Astrocyte (in vitro differentiated cells and primary cell): ENCODE measurements at regions not wholly inside any gene's neighbourhood (a gene's known extent, or its start where the extent isn't known, plus 50 kb on each side); places are given as distances from the start of the nearest gene placed in this dataset.

Source experiments
- DNase-seq: peaks from one replicate; pipeline ENCODE4 v3.0.0-alpha.2; 2010; ENCODE audit warnings: low read depth
- FAIRE-seq: peaks from 2 replicates; lab custom pipeline; 2011; peaks lifted over from hg19 to GRCh38; lab: Jason Lieb, UNC
- H2AFZ ChIP-seq: 2 replicates; pipeline ENCODE4 v1.6.0; 2012; ENCODE audit warnings: low read depth, low read length, inconsistent platforms
- H3K27ac ChIP-seq: 2 replicates; pipeline ENCODE4 v1.5.1; 2011; ENCODE audit warnings: low read depth, low read length, inconsistent platforms
- H3K27me3 ChIP-seq: 2 replicates; pipeline ENCODE4 v1.6.0; 2011; ENCODE audit warnings: low read length, inconsistent platforms; ENCODE audit not compliant: insufficient read depth
- H3K36me3 ChIP-seq: 2 replicates; pipeline ENCODE4 v1.5.1; 2011; ENCODE audit warnings: low read length, inconsistent platforms; ENCODE audit not compliant: insufficient read depth
- H3K4me1 ChIP-seq: 2 replicates; pipeline ENCODE4 v1.5.1; 2011; ENCODE audit warnings: low read length, inconsistent platforms; ENCODE audit not compliant: insufficient read depth
- H3K4me2 ChIP-seq: 2 replicates; pipeline ENCODE4 v1.6.0; 2012; ENCODE audit warnings: low read length, inconsistent platforms
- H3K4me3 ChIP-seq: 2 replicates; pipeline ENCODE4 v1.5.1; 2011; ENCODE audit warnings: low read depth, mild to moderate bottlenecking, low read length, inconsistent platforms; ENCODE audit not compliant: insufficient read depth
- H3K79me2 ChIP-seq: 2 replicates; pipeline ENCODE4 v1.6.0; 2012; ENCODE audit warnings: mild to moderate bottlenecking, low read length, inconsistent platforms; ENCODE audit not compliant: insufficient read depth
- H3K9ac ChIP-seq: 2 replicates; pipeline ENCODE4 v1.6.0; 2012; ENCODE audit warnings: mild to moderate bottlenecking, low read length, inconsistent platforms
- H3K9me3 ChIP-seq: 2 replicates; pipeline ENCODE4 v1.5.1; 2012; ENCODE audit warnings: low read depth, mild to moderate bottlenecking, low read length, inconsistent platforms; ENCODE audit not compliant: insufficient read depth
- H4K20me1 ChIP-seq: 2 replicates; pipeline ENCODE4 v1.6.0; 2012; ENCODE audit warnings: low read length, inconsistent platforms; ENCODE audit not compliant: insufficient read depth
- H3K27ac Mint-ChIP-seq: one replicate; pipeline ENCODE4 v1.8.0; 2021; ENCODE audit warnings: mild to moderate bottlenecking, mixed read lengths; ENCODE audit not compliant: unreplicated experiment
- H3K27me3 Mint-ChIP-seq: one replicate; pipeline ENCODE4 v1.8.0; 2021; ENCODE audit warnings: low read depth, mixed read lengths; ENCODE audit not compliant: unreplicated experiment
- H3K36me3 Mint-ChIP-seq: one replicate; pipeline ENCODE4 v1.8.0; 2021; ENCODE audit warnings: low read depth, mixed read lengths; ENCODE audit not compliant: unreplicated experiment
- H3K4me1 Mint-ChIP-seq: one replicate; pipeline ENCODE4 v1.8.0; 2021; ENCODE audit warnings: low read depth, mixed read lengths; ENCODE audit not compliant: unreplicated experiment
- H3K4me3 Mint-ChIP-seq: one replicate; pipeline ENCODE4 v1.8.0; 2021; ENCODE audit warnings: mild to moderate bottlenecking, moderate library complexity, mixed read lengths; ENCODE audit not compliant: unreplicated experiment
- H3K9me3 Mint-ChIP-seq: one replicate; pipeline ENCODE4 v1.8.0; 2021; ENCODE audit warnings: mild to moderate bottlenecking, mixed read lengths; ENCODE audit not compliant: unreplicated experiment
- CTCF ChIP-seq: IDR thresholded peaks from 2 replicates; pipeline ENCODE4 v1.5.1; 2011; ENCODE audit warnings: low read depth, mild to moderate bottlenecking, inconsistent platforms, low read length, moderate library complexity; ENCODE audit not compliant: insufficient read depth
- EZH2 ChIP-seq: IDR thresholded peaks from 2 replicates; pipeline ENCODE4 v1.6.1; 2012; ENCODE audit warnings: mild to moderate bottlenecking, low read length, inconsistent platforms; ENCODE audit not compliant: insufficient read depth

GRCh38 chr5:173825215-173825865, 62.8 kb upstream of the CPEB4 start:
- no peak overlapping the region for H3K4me3 Mint-ChIP-seq
- Histone ChIP-seq H3K9me3 (peaks cover 5% of the 10 kb centered on the region), H3K79me2 (no peaks in the 10 kb centered on the region), H2AFZ (no peak overlapping the region), H3K9ac (peak overlapping the region; percentile 39), H3K4me1 (peaks cover 30% of the 10 kb centered on the region), H3K4me2 (peak overlapping the region; percentile 58), H3K27me3 (no peaks in the 10 kb centered on the region), H3K36me3 (no peaks in the 10 kb centered on the region), H3K4me3 (no peak overlapping the region), H3K27ac (peak overlapping the region; percentile 66), H4K20me1 (no peaks in the 10 kb centered on the region)
- peaks cover 2% of the 10 kb centered on the region for H3K27me3 Mint-ChIP-seq
- TF ChIP-seq CTCF = no peak
- H3K4me1 Mint-ChIP-seq = peaks cover 37% of the 10 kb centered on the region
- H3K36me3 Mint-ChIP-seq = no peaks in the 10 kb centered on the region
- peak; percentile 54 for DNase-seq
- H3K27ac Mint-ChIP-seq = peak overlapping the region; percentile 94
- FAIRE-seq = no peak
- peaks cover 6% of the 10 kb centered on the region for H3K9me3 Mint-ChIP-seq

GRCh38 chr5:173826086-173826427, 62.1 kb upstream of the CPEB4 start:
- no peak for FAIRE-seq

More at GRCh38 chr5:173826086-173826427, 62.1 kb upstream of the CPEB4 start:
- Mint-ChIP-seq H3K27me3 (peaks cover 2% of the 10 kb centered on the region), H3K36me3 (no peaks in the 10 kb centered on the region), H3K27ac (no peak overlapping the region), H3K4me3 (no peak overlapping the region), H3K4me1 (peaks cover 37% of the 10 kb centered on the region), H3K9me3 (peaks cover 6% of the 10 kb centered on the region)
- peak overlapping the region; percentile 41 for H3K27ac ChIP-seq
- peaks cover 5% of the 10 kb centered on the region for H3K9me3 ChIP-seq
- H3K4me1 ChIP-seq = peaks cover 30% of the 10 kb centered on the region
- no peaks in the 10 kb centered on the region for H3K79me2 ChIP-seq
- H3K27me3 ChIP-seq = no peaks in the 10 kb centered on the region
- no peak overlapping the region for H2AFZ ChIP-seq
- no peak overlapping the region for H3K4me3 ChIP-seq
- no peak for DNase-seq
- TF ChIP-seq EZH2 = no peak
- TF ChIP-seq CTCF = no peak
- H3K4me2 ChIP-seq = no peak overlapping the region
- H4K20me1 ChIP-seq = no peaks in the 10 kb centered on the region
- H3K36me3 ChIP-seq = no peaks in the 10 kb centered on the region
- no peak overlapping the region for H3K9ac ChIP-seq
